IMR-90 (cell line): ENCODE measurements at regions not wholly inside any gene's neighbourhood (a gene's known extent, or its start where the extent isn't known, plus 50 kb on each side); places are given as distances from the start of the nearest gene placed in this dataset.

Experiments used
- ATAC-seq: fragments of 200-7000 bp; cut with Tn5 transposase; 2 replicates; pipeline ENCODE4 v1.9.1; 2020; ENCODE audit warnings: low read depth, mild to moderate bottlenecking, moderate library complexity
- BruUV-seq: library from RNA; stranded (reverse); fragments of 400-500 nt; replicated peaks from 2 replicates; lab custom pipeline; 2021; lab: Mats Ljungman, UMichigan
- CTCF ChIA-PET: fragments of 300-600 bp; formaldehyde crosslinking; extraction: SDS; loops from one replicate; lab custom pipeline; 2021; ENCODE audit warnings: antibody characterized with exemption; lab: Yijun Ruan, JAX
- POLR2A ChIA-PET: fragments of 300-600 bp; sonication (Branson Sonifier 250); formaldehyde crosslinking; loops from one replicate; lab custom pipeline; 2022; ENCODE audit warnings: antibody characterized with exemption; ENCODE audit not compliant: unreplicated experiment; lab: Charles Lee
- DNase-seq: peaks from one replicate; pipeline ENCODE4 v3.0.0; 2013
- H2AFZ ChIP-seq: replicated peaks from 2 replicates; pipeline ENCODE3; 2013; ENCODE audit warnings: low read length, mild to moderate bottlenecking; ENCODE audit not compliant: poor library complexity
- H2AK5ac ChIP-seq: 2 replicates; pipeline ENCODE4 v1.6.1; 2013; ENCODE audit warnings: low read depth, low read length, inconsistent platforms
- H2AK9ac ChIP-seq: replicated peaks from 2 replicates; pipeline ENCODE3; 2013; ENCODE audit warnings: mild to moderate bottlenecking, low read depth, low read length, moderate library complexity; ENCODE audit not compliant: poor library complexity
- H2BK120ac ChIP-seq: 2 replicates; pipeline ENCODE4 v1.6.1; 2013; ENCODE audit warnings: low read depth, low read length, inconsistent platforms
- H2BK15ac ChIP-seq: 3 replicates; pipeline ENCODE4 v1.6.1; 2013; ENCODE audit warnings: low read depth, low read length, inconsistent platforms
- H2BK20ac ChIP-seq: 2 replicates; pipeline ENCODE4 v1.6.1; 2013; ENCODE audit warnings: low read depth, mild to moderate bottlenecking, inconsistent platforms, low read length, moderate library complexity
- H2BK5ac ChIP-seq: 2 replicates; pipeline ENCODE4 v1.6.1; 2013; ENCODE audit warnings: mild to moderate bottlenecking, low read depth, low read length, inconsistent platforms; ENCODE audit not compliant: poor library complexity, severe bottlenecking
- H3K14ac ChIP-seq: replicated peaks from 2 replicates; pipeline ENCODE4 v1.6.1; 2013; ENCODE audit warnings: low read depth, low read length, inconsistent platforms
- H3K18ac ChIP-seq: 2 replicates; pipeline ENCODE4 v1.6.1; 2013; ENCODE audit warnings: low read depth, low read length, control low read depth
- H3K23ac ChIP-seq: 2 replicates; pipeline ENCODE4 v1.6.1; 2013; ENCODE audit warnings: low read depth, low read length, inconsistent platforms
- H3K27ac ChIP-seq: 2 replicates; pipeline ENCODE4 v1.5.1; 2013; ENCODE audit warnings: mild to moderate bottlenecking, control low read depth, low read length; ENCODE audit not compliant: insufficient read depth
- H3K27me3 ChIP-seq: 2 replicates; pipeline ENCODE4 v1.6.1; 2013; ENCODE audit warnings: low read length; ENCODE audit not compliant: control insufficient read depth, insufficient read depth
- H3K36me3 ChIP-seq: 2 replicates; pipeline ENCODE4 v1.6.1; 2013; ENCODE audit warnings: low read length, mixed read lengths; ENCODE audit not compliant: control insufficient read depth, insufficient read depth
- H3K4ac ChIP-seq: 2 replicates; pipeline ENCODE4 v1.6.1; 2013; ENCODE audit warnings: low read depth, low read length, inconsistent platforms
- H3K4me1 ChIP-seq: 2 replicates; pipeline ENCODE4 v1.6.1; 2013; ENCODE audit warnings: low read length, mixed read lengths; ENCODE audit not compliant: control insufficient read depth, insufficient read depth
- H3K4me2 ChIP-seq: 2 replicates; pipeline ENCODE4 v1.6.1; 2013; ENCODE audit warnings: low read depth, mild to moderate bottlenecking, control low read depth, low read length, moderate library complexity
- H3K4me3 ChIP-seq: 2 replicates; pipeline ENCODE4 v1.5.1; 2013; ENCODE audit warnings: low read depth, mild to moderate bottlenecking, control low read depth, low read length, moderate library complexity; ENCODE audit not compliant: insufficient read depth
- H3K56ac ChIP-seq: 2 replicates; pipeline ENCODE4 v1.6.1; 2013; ENCODE audit warnings: low read length, inconsistent platforms; ENCODE audit not compliant: insufficient read depth; ENCODE audit errors: extremely low read depth
- H3K79me1 ChIP-seq, 2 experiments: 2 replicates each; pipeline ENCODE4 v1.6.1; 2013; ENCODE audit warnings: low read length in 2 of 2, inconsistent platforms in 1 of 2, low read depth in 1 of 2
- H3K9ac ChIP-seq: 2 replicates; pipeline ENCODE4 v1.6.1; 2013; ENCODE audit warnings: low read depth, low read length, control low read depth
- H3K9me1 ChIP-seq: 2 replicates; pipeline ENCODE4 v1.6.1; 2013; ENCODE audit warnings: low read length, inconsistent platforms; ENCODE audit not compliant: insufficient read depth
- H3K9me3 ChIP-seq: 2 replicates; pipeline ENCODE4 v1.6.1; 2013; ENCODE audit warnings: low read length; ENCODE audit not compliant: control insufficient read depth, insufficient read depth
- H4K20me1 ChIP-seq: 2 replicates; pipeline ENCODE4 v1.6.1; 2013; ENCODE audit warnings: low read length, inconsistent platforms; ENCODE audit not compliant: insufficient read depth
- H4K5ac ChIP-seq: 2 replicates; pipeline ENCODE4 v1.6.1; 2013; ENCODE audit warnings: mild to moderate bottlenecking, low read depth, low read length, control low read depth
- H4K8ac ChIP-seq, 2 experiments: 2 replicates each; pipeline ENCODE4 v1.6.1; 2013; ENCODE audit warnings: low read depth in 2 of 2, low read length in 2 of 2, control low read depth in 1 of 2, inconsistent platforms in 1 of 2
- H4K91ac ChIP-seq: 2 replicates; pipeline ENCODE4 v1.6.1; 2013; ENCODE audit warnings: low read depth, low read length, inconsistent platforms; ENCODE audit not compliant: insufficient read depth
- BHLHE40 ChIP-seq: fragments of 150-350 bp; IDR thresholded peaks from 2 replicates; pipeline ENCODE4 v1.6.1; 2016; ENCODE audit warnings: mild to moderate bottlenecking, low read depth, low read length
- CEBPB ChIP-seq: IDR thresholded peaks from 2 replicates; pipeline ENCODE4 v1.6.1; 2012; ENCODE audit warnings: low read depth, low read length, improper control_type of control experiment
- CHD1 ChIP-seq: IDR thresholded peaks from 2 replicates; pipeline ENCODE4 v1.6.1; 2012; ENCODE audit warnings: low read depth, low read length, improper control_type of control experiment
- CTCF ChIP-seq: conservative IDR thresholded peaks from 2 replicates; pipeline ENCODE4 v1.5.1; 2012; ENCODE audit warnings: mild to moderate bottlenecking, low read depth, low read length, improper control_type of control experiment
- ELK1 ChIP-seq: fragments of 150-350 bp; IDR thresholded peaks from 2 replicates; pipeline ENCODE4 v1.6.1; 2016; ENCODE audit warnings: low read depth, mild to moderate bottlenecking, low read length, moderate library complexity, borderline replicate concordance
- FOS ChIP-seq: fragments of 150-350 bp; IDR thresholded peaks from 2 replicates; pipeline ENCODE4 v1.6.1; 2016; ENCODE audit warnings: low read depth, low read length
- MAFK ChIP-seq: IDR thresholded peaks from 2 replicates; pipeline ENCODE4 v1.6.1; 2012; ENCODE audit warnings: low read depth, low read length, improper control_type of control experiment
- MAZ ChIP-seq: IDR thresholded peaks from 2 replicates; pipeline ENCODE4 v1.6.1; 2012; ENCODE audit warnings: low read depth, mild to moderate bottlenecking, low read length, improper control_type of control experiment, moderate library complexity, borderline replicate concordance
- MXI1 ChIP-seq: IDR thresholded peaks from 2 replicates; pipeline ENCODE4 v1.6.1; 2012; ENCODE audit warnings: low read depth, mild to moderate bottlenecking, low read length, moderate library complexity, borderline replicate concordance
- NFE2L2 ChIP-seq: fragments of 150-350 bp; IDR thresholded peaks from 2 replicates; pipeline ENCODE4 v1.6.1; 2016; ENCODE audit warnings: low read depth, mild to moderate bottlenecking, low read length
- POLR2A ChIP-seq: IDR thresholded peaks from 2 replicates; pipeline ENCODE4 v1.6.1; 2012; ENCODE audit warnings: mild to moderate bottlenecking, low read depth, low read length
- RAD21 ChIP-seq: IDR thresholded peaks from 2 replicates; pipeline ENCODE4 v1.6.1; 2012; ENCODE audit warnings: low read length, improper control_type of control experiment
- RCOR1 ChIP-seq: IDR thresholded peaks from 2 replicates; pipeline ENCODE4 v1.6.1; 2012; ENCODE audit warnings: mild to moderate bottlenecking, low read length, improper control_type of control experiment; ENCODE audit not compliant: insufficient replicate concordance
- RFX5 ChIP-seq: IDR thresholded peaks from 2 replicates; pipeline ENCODE4 v1.8.0; 2012; ENCODE audit warnings: low read depth, mild to moderate bottlenecking, low read length, moderate library complexity
- SMC3 ChIP-seq: fragments of 150-350 bp; IDR thresholded peaks from 2 replicates; pipeline ENCODE4 v1.6.1; 2016; ENCODE audit warnings: low read depth, mild to moderate bottlenecking, antibody characterized with exemption, low read length, moderate library complexity
- USF2 ChIP-seq: fragments of 150-350 bp; IDR thresholded peaks from 2 replicates; pipeline ENCODE4 v1.6.1; 2017; ENCODE audit warnings: mild to moderate bottlenecking, antibody characterized with exemption, low read length, low read depth
- WGBS, 2 experiments: methylation state at CpG; one replicate each; pipeline versions ENCODE4 v1.1.5 to v1.1.7; 2013; ENCODE audit warnings: missing lambda C conversion rate in 2 of 2; ENCODE audit not compliant: insufficient read length in 1 of 2; ENCODE audit errors: extremely low coverage in 2 of 2; 5-methylcytosine and 5-hydroxymethylcytosine counted together
- dilution Hi-C: fragments of 300-500 bp; cut with HindIII; formaldehyde crosslinking; loops from one replicate; pipeline ENCODE4 v1.14.3; 2018; ENCODE audit warnings: low sequenced_read_pairs; ENCODE audit not compliant: unreplicated experiment
- in situ Hi-C: fragments of 300-500 bp; cut with MboI; formaldehyde crosslinking; loops from 3 replicates; pipeline ENCODE4 v1.14.3; 2019; ENCODE audit warnings: low sequenced_read_pairs, inconsistent platforms, mixed read lengths
- intact Hi-C: fragments of 100-400 bp; cut with micrococcal nuclease; formaldehyde crosslinking; loops from 2 replicates; pipeline ENCODE4 v1.10.0; 2022

GRCh38 chr5:153367466-153367865 lies 123.0 kb upstream of the GRIA1 start:
- DNase-seq = no peak
- H4K5ac ChIP-seq = no peak overlapping the region
- no peak overlapping the region for H3K18ac ChIP-seq
- no peaks in the 10 kb centered on the region for H4K20me1 ChIP-seq
- no peak overlapping the region for H2BK15ac ChIP-seq
- no peak overlapping the region for H3K4me2 ChIP-seq
- ChIA-PET POLR2A (no interaction called here), CTCF (no interaction called here)
- H3K56ac ChIP-seq = no peak overlapping the region
- in situ Hi-C loops (no loop called here), dilution Hi-C loops (no loop called here), intact Hi-C loops (no loop called here)
- no peak overlapping the region for H3K23ac ChIP-seq
- no peak overlapping the region for H4K8ac ChIP-seq
- no peak overlapping the region for H3K4me3 ChIP-seq
- H2AK9ac ChIP-seq = no peak overlapping the region
- no peak overlapping the region for H2BK5ac ChIP-seq
- H3K4me1 ChIP-seq = no peaks in the 10 kb centered on the region
- no peaks in the 10 kb centered on the region for H3K9me1 ChIP-seq
- TF ChIP-seq CHD1 (no peak), RFX5 (no peak), NFE2L2 (no peak), ELK1 (no peak), RCOR1 (no peak), CTCF (no peak), RAD21 (no peak), USF2 (no peak), BHLHE40 (no peak), MAZ (no peak), MAFK (no peak), MXI1 (no peak), POLR2A (no peak), SMC3 (no peak), CEBPB (no peak), FOS (no peak)
- no TSS peak for BruUV-seq
- no peak overlapping the region for H3K27ac ChIP-seq
- no peak overlapping the region for H2AK5ac ChIP-seq
- no peak overlapping the region for H3K14ac ChIP-seq
- H4K91ac ChIP-seq = no peak overlapping the region
- H3K9me3 ChIP-seq = peaks cover 2% of the 10 kb centered on the region; the same call in 1 of the 2 replicates
- H2BK20ac ChIP-seq = no peak overlapping the region
- ATAC-seq = no peak
- H2BK120ac ChIP-seq = no peak overlapping the region
- no peak overlapping the region for H3K9ac ChIP-seq
- no peaks in the 10 kb centered on the region for H3K79me1 ChIP-seq
- no peaks in the 10 kb centered on the region for H3K36me3 ChIP-seq
- H2AFZ ChIP-seq = no peak overlapping the region
- WGBS, 2 experiments = 100% methylated on average over 1 of the region's 3 CpGs; no CpG with 5 or more reads in 1 of the 2 experiments
- H3K27me3 ChIP-seq = no peaks in the 10 kb centered on the region
- no peak overlapping the region for H3K4ac ChIP-seq
